Osteoblast (primary cell): ENCODE measurements at regions not wholly inside any gene's neighbourhood (a gene's known extent, or its start where the extent isn't known, plus 50 kb on each side); places are given as distances from the start of the nearest gene placed in this dataset.

ENCODE experiments used
- DNase-seq: peaks from one replicate; pipeline ENCODE4 v3.0.0; 2011; ENCODE audit warnings: low spot score, mixed read lengths; ENCODE audit not compliant: insufficient read length; ENCODE audit errors: missing footprints
- H2AFZ ChIP-seq: 2 replicates; pipeline ENCODE4 v1.6.0; 2011; ENCODE audit warnings: mild to moderate bottlenecking, low read length
- H3K27ac ChIP-seq: 2 replicates; pipeline ENCODE4 v1.5.1; 2011; ENCODE audit warnings: mild to moderate bottlenecking, low read depth, low read length, moderate library complexity
- H3K27me3 ChIP-seq: 2 replicates; pipeline ENCODE4 v1.6.0; 2012; ENCODE audit warnings: mild to moderate bottlenecking, control low read depth, inconsistent platforms, low read length, moderate library complexity; ENCODE audit not compliant: insufficient read depth
- H3K36me3 ChIP-seq: 2 replicates; pipeline ENCODE4 v1.5.1; 2011; ENCODE audit warnings: mild to moderate bottlenecking, low read length, control low read depth, moderate library complexity; ENCODE audit not compliant: insufficient read depth
- H3K4me1 ChIP-seq: 2 replicates; pipeline ENCODE4 v1.5.1; 2011; ENCODE audit warnings: mild to moderate bottlenecking, low read length, control low read depth, moderate library complexity; ENCODE audit not compliant: insufficient read depth
- H3K4me2 ChIP-seq: 2 replicates; pipeline ENCODE4 v1.6.0; 2011; ENCODE audit warnings: mild to moderate bottlenecking, low read length; ENCODE audit not compliant: insufficient read depth
- H3K4me3 ChIP-seq: fragments of 200-600 bp; sonication (generic); 3 replicates; pipeline ENCODE4 v1.5.1; 2012; ENCODE audit warnings: mild to moderate bottlenecking, low read length, inconsistent platforms; ENCODE audit not compliant: insufficient read depth
- H3K79me2 ChIP-seq: 2 replicates; pipeline ENCODE4 v1.6.0; 2012; ENCODE audit warnings: mild to moderate bottlenecking, low read length, control low read depth, inconsistent platforms; ENCODE audit not compliant: insufficient read depth
- H3K9me3 ChIP-seq: 2 replicates; pipeline ENCODE4 v1.5.1; 2011; ENCODE audit warnings: low read depth, low read length, control low read depth
- H4K20me1 ChIP-seq: 2 replicates; pipeline ENCODE4 v1.6.0; 2012; ENCODE audit warnings: mild to moderate bottlenecking, low read length, control low read depth; ENCODE audit not compliant: insufficient read depth
- CTCF ChIP-seq: IDR thresholded peaks from 2 replicates; pipeline ENCODE4 v1.5.1; 2011; ENCODE audit warnings: mild to moderate bottlenecking, low read depth, low read length, moderate library complexity; ENCODE audit errors: extremely low read depth

DNA sequence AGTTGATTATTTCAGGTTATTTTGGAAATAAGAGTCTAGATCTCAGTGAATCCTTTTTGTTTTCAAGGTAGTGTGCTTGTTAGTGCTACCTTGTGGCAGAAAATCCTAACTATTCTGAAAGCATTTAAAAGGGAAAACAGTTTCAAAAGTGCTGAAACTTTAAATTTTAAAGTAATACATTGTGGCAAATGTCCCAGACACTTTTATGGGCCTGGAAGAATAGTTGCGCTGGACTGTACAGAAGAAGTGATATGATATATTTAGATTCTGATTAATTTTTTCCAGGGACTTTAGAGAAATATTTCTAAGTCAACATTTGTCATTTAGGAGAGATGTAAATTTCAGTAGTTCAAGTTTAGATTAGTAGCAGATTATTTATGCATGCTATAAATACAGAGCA lies 96.7 kb upstream of the BMP5 start:
- H4K20me1 ChIP-seq = no peaks in the 10 kb centered on the region
- H3K27ac ChIP-seq = no peak overlapping the region
- H2AFZ ChIP-seq = no peak overlapping the region
- H3K79me2 ChIP-seq = no peaks in the 10 kb centered on the region
- H3K36me3 ChIP-seq = no peaks in the 10 kb centered on the region
- no peak overlapping the region for H3K4me3 ChIP-seq
- no peak for DNase-seq
- no peak overlapping the region for H3K4me2 ChIP-seq
- no peak for TF ChIP-seq CTCF
- H3K9me3 ChIP-seq = no peaks in the 10 kb centered on the region
- no peaks in the 10 kb centered on the region for H3K4me1 ChIP-seq
- no peaks in the 10 kb centered on the region for H3K27me3 ChIP-seq

DNA sequence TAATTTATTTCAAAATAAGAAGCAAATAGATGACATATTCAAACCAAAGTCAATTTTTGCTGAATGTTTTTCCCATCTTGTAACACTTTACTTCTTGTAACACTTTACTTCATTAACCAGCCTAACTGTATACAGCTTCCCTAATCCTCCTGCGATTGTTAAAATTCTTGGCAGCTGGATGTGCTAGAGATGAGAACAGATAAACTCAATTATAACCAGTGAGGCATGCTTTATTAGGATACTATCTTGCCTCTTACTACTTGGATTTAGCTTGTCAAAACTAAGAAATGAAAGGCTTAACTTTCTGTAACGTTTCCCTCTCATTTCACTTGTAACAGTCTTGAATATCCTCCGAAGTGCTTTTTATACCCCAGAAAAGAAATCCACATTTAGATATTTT lies 94.1 kb upstream of the BMP5 start:
- no peaks in the 10 kb centered on the region for H3K27me3 ChIP-seq

GRCh38 chr6:55968926-55969325 lies 93.5 kb upstream of the BMP5 start:
- H3K9me3 ChIP-seq = no peaks in the 10 kb centered on the region
- no peak for DNase-seq

More for the DNA sequence above, 94.1 kb upstream of the BMP5 start:
- no peak overlapping the region for H3K4me2 ChIP-seq
- H3K4me3 ChIP-seq = no peak overlapping the region
- DNase-seq = no peak
- no peaks in the 10 kb centered on the region for H3K4me1 ChIP-seq
- no peaks in the 10 kb centered on the region for H3K9me3 ChIP-seq
- H3K27ac ChIP-seq = no peak overlapping the region
- no peaks in the 10 kb centered on the region for H4K20me1 ChIP-seq
- no peaks in the 10 kb centered on the region for H3K36me3 ChIP-seq
- no peak for TF ChIP-seq CTCF
- no peak overlapping the region for H2AFZ ChIP-seq
- H3K79me2 ChIP-seq = no peaks in the 10 kb centered on the region

DNA sequence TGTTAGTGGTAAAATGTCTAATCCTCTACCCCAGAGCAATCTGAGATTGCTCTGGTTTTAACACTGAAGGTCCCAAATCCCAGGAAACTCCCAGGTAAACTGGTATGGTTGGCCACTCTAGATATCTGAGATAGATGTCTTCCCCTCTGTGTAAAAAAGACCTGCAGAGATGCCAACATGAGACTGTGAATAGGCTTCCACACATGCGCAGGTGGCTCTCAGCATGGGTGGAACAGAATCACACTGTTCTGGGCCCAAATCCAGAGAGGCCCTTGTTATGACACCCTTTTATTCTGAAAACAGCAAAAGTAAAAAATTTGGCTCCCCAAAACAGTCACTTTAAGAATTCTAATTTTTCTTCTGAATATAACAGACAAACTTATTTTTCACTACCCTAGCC lies 88.7 kb upstream of the BMP5 start:
- no peak for TF ChIP-seq CTCF
- no peaks in the 10 kb centered on the region for H3K9me3 ChIP-seq
- no peak overlapping the region for H3K4me3 ChIP-seq
- H3K4me2 ChIP-seq = no peak overlapping the region
- no peaks in the 10 kb centered on the region for H3K4me1 ChIP-seq
- no peak overlapping the region for H3K27ac ChIP-seq
- H3K79me2 ChIP-seq = no peaks in the 10 kb centered on the region
- no peak overlapping the region for H2AFZ ChIP-seq
- H3K36me3 ChIP-seq = no peaks in the 10 kb centered on the region
- no peak for DNase-seq
- no peaks in the 10 kb centered on the region for H4K20me1 ChIP-seq
- no peaks in the 10 kb centered on the region for H3K27me3 ChIP-seq

More at GRCh38 chr6:55968926-55969325, 93.5 kb upstream of the BMP5 start:
- no peak for TF ChIP-seq CTCF
- Histone ChIP-seq H3K4me3 (no peak overlapping the region), H3K4me1 (no peaks in the 10 kb centered on the region), H3K4me2 (no peak overlapping the region), H2AFZ (no peak overlapping the region), H3K27me3 (no peaks in the 10 kb centered on the region), H3K27ac (no peak overlapping the region), H4K20me1 (no peaks in the 10 kb centered on the region), H3K36me3 (no peaks in the 10 kb centered on the region), H3K79me2 (no peaks in the 10 kb centered on the region)
